ENCODE measurements at regions not wholly inside any gene's neighbourhood (a gene's known extent, or its start where the extent isn't known, plus 50 kb on each side); places are given as distances from the start of the nearest gene placed in this dataset.
A peak's percentile ranks its signal among the peaks of the same experiment; 100 is the strongest.

DNA sequence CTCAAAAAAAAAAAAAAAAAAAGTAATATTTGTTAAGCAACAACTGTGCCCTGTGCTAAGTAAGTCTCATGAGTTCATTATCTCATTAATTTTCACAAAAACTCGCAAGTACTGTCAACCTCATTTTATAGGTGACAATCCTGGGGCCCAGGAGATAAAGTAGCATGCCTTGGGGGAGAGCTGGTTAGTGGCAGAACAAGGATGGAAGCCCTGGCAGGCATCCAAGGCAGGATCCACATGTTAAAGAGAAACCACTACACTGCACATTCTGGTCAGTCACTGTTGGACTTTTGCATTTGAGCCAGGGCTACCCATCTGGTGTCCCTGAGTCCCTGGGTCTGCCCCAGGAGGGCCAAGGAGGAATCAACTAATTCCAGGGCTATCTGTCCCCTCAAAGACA, 54.6 kb downstream of the ZFP36L2 start:
- DNase-seq = peak; percentile 45

DNA sequence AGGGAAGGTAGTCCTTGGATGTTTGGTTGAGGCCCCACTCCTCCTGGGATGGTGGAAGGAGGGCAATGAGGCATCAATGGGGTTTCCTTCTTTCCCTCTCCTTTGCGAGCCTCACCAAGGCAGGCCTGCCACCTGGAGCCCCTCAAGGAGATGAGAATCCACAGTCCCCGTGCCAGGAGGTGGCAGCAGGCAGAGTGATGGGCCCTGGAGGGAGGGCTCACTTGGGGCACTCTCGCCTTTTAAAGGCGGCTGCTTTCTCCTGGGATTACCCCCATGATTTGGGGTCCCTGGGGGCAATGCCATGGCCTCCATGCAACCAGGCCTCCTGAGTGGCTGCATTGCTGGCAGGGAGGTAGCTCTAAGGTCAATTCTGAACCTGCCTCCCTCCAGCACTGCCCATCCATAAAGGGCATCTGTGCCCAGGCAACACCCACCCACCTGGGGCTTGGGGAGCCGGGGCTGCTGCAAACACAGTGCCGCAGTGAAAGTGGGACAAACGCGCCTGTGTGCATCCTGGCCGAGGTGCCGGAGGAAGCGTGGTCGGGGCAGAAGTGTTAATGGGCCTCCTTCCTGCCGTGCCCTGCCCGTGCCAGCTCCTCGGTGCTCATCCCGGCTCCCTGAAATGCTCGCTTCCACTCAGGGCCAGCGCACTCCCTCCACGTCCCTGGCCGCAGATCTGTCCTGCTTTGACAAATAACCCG, 55.9 kb downstream of the ZFP36L2 start:
- DNase-seq = no peak

- no peak for DNase-seq
Measured at GRCh38 chr2:43169987-43170386, 56.4 kb downstream of the ZFP36L2 start.

DNA sequence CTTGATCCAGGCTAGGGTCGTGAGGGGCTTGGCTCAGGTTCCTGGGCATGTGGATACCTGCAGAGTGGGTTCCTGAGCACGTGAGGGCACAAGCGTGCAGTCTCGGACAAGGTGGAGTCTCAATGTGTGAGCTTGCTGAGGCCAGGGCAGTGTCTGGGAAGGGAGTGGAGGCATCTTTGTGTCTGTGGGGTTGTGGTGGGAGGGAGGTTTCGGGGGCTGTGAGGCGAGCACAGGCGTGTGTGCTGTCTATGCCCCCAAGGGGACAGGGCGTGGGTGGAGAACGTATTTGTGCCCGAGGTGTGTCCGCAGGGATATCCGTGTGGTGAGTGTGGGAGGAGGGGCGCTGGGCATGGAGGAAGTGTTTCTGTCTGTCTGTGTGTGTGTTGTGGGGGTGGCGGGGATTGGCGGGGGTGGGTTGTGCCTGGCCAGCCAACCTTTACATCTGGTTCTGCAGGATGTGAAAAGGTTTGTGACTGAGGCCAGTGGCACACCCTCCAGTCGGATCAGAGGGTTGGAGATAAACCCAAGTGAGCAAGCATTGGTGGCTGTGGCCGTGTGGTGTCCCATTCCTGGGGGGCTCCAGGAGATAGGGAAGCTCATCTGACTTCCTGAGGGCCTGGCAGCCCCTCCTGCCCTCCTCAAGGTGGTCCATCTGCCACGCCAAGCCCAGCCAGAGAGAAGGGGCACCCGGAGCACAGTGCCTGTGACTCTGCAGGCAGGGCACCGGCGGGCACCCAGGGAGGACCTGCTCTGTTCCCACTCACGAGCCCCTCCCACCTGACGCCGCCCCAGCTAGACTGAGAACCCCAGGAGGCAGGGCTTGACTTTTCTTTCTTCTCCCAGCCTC, 57.1 kb downstream of the ZFP36L2 start:
- DNase-seq = no peak

- DNase-seq = no peak
Measured at GRCh38 chr2:43168016-43168369, 58.4 kb downstream of the ZFP36L2 start.

GRCh38 chr2:43165378-43166069, 60.9 kb downstream of the ZFP36L2 start:
- DNase-seq = peak; percentile 22

DNA sequence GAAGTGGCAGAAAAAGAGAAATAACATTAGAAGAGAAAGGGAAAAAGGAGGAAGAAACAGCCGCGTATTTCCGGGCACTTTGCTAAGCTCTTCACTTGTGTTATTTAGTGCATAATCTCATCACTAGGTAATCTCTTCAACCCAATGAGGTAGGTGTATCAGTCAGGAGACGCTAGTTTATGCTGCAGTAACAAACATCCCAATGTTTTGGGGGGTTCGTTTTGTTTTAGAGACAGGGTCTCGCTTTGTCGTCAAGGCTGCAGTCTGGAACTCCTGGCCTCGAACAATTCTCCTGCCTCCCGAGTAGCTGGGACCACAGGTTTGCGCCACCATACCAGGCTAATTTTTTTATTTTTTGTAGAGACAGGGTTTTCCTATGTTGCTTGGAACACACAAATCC, 61.7 kb downstream of the ZFP36L2 start:
- no peak for DNase-seq

DNA sequence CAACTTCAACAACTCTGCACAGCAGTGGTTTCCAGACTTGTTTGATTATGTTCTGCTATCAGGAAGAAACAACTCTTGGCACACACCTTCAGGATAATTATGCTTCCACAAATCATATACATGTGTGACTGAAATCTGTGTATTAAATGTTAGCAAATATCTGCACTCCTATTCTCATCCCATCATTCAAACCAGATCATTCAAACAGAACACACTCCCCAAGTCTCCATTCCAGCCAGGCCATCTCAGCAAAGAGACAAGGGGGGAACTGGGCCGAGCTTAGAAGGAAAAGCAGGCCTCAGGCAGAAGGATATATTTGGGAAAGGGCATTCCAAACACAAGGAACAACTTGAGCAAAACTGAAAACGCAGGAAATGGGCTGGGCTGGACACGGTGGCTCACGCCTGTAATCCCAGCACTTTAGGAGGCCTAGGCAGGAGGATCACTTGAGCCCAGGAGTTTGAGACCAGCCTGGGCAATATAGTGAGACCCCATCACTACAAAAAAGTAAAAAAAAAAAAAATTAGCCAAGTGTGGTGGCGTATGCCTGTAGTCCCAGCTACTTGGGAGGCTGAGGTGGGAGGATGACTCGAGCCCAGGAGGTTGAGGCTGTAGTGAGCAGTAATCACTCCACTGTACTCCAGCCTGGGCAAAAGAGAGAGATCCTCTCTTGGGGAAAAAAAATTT, 62.7 kb downstream of the ZFP36L2 start:
- DNase-seq = no peak

DNA sequence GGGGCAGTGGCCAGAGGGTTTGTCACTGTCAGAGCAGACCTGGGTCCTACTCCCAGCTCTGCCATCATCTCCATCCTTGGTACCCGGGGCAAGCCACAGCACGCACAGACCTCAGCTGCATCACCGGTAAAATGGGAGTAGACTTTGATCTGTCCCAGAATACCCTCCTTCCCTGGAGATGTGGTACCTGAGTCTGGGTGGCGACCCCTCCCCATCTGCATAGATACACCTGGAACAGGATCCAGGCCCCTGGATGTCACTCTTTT, 64.0 kb downstream of the ZFP36L2 start:
- no peak for DNase-seq

DNA sequence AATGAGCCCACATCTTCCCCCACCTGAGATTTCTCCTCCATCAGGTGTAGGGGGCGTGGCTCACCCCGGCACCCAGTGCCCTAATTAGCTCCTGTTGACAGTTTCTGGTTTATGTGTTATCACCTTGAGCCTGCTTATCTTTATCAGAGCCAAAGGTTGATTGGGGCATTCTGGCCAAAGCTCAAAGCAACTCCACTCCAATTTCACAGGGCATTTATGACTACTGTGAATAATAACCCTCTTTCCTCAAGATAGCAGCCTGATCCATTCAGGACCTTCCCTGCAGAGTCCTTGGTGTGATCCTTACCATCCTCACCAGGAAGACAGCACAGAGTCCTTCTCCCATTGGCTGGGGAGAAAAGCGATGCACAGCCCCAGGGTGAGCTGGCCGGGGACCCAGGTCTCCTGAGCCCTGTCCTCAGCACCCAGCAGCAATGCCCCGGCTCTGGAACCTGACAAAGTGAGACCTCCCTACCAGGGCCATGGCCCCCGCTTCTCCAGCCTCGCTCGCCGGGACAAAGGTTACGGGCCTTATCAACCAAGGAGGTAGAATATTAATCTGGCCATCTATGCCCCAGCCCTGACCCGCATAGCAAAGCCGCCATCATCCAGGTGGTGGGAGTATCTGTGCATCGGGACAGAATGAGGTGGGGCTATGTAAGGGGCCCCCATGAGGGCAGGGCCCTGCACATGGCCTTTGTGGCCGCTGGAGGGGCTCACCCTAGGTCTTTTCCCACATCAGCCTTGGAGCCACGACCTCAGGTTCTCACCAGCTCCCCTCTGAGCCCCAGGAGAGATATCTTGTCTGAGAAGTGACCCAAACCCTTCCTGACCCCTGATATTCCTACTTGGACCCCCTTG, 64.5 kb downstream of the ZFP36L2 start:
- DNase-seq = no peak

DNA sequence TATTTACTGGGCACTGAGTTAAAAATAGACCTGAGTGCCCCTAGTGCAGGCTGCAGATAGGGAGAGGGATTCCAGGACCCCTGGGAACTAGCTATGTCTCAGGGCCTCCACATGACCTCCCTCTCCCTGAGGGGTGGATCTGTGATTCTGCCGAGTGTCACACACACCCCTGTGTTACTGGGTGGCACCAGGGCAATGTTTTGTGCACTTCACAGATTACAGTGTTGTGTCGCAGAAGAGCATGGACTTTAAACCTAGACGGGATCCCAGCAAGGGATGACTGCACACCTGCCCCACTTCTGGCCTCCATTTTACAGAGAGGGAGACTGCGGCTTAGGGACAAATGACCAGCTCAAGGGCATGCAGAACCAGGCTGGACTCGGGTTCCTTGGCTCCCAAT, 65.6 kb downstream of the ZFP36L2 start:
- DNase-seq = no peak

GRCh38 chr2:43159797-43160196, 66.6 kb downstream of the ZFP36L2 start:
- DNase-seq = no peak

DNA sequence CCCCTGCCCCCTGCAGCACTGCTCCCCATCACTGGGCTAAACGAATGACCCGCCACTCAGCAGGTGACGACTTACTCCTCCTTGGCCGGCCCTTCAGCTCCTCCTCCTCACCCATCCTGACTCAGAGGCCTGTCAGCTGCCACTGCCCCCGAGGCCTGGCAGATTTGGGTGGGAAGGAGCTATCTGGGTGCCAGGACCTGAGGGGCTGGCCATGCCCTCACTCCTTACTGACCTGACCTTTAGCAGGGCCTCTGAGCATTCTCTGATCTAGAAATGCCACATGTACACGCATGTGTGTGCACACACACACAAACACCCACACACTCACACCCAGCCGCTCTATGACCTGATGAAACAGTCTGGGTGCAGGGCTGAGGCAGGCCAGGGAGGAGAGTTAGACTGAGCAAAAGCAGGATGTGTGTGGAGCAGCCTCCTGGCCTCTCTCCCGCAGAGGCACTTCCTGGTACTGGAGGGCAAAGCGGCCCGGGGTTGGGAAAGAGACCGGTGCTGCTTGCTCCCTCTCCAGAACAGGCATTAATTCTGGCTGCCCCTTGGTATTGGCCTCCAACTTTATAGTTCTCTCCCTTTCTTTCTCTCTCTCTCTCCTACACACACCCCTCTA, 68.0 kb downstream of the ZFP36L2 start:
- peak; percentile 69 for DNase-seq

DNA sequence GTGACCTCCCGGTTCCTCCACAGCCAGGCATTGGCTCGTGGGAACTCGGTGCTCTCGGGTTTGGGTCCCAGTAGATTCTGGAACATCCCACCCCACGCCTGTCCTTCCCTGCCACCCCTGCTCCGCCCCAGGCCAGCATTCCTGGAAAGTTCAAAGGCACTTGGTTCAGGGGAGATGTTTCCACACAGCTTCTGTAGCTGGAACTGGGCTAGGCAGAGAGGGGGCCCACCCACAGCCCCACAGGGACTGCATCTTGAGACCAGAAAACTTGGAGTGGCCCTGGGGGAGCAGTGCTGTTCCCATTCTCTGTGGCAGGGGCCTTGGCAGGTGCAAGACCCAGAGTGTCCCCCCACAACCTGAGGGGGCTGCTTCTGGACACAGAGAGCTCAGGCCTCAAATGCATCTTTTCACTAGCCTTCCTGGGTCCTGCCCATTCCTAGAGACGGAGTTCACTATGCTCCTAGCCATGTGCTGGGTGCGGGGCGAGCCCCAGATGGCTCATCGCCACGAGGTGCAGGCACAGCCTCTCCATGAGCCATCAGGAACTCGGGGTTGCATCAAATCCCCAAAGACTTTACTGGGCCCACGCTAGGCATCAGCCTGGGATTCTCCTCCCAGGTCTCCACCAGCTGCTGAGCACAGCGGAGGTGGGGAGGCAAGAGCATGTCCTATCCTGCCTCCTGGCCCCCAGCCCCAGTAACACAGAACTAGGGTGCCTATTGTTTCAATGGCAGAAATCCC, 68.7 kb downstream of the ZFP36L2 start:
- no peak for DNase-seq

GRCh38 chr2:43155851-43156411, 70.5 kb downstream of the ZFP36L2 start:
- no peak for DNase-seq

GRCh38 chr2:43154685-43155084, 71.7 kb downstream of the ZFP36L2 start:
- DNase-seq = no peak

DNA sequence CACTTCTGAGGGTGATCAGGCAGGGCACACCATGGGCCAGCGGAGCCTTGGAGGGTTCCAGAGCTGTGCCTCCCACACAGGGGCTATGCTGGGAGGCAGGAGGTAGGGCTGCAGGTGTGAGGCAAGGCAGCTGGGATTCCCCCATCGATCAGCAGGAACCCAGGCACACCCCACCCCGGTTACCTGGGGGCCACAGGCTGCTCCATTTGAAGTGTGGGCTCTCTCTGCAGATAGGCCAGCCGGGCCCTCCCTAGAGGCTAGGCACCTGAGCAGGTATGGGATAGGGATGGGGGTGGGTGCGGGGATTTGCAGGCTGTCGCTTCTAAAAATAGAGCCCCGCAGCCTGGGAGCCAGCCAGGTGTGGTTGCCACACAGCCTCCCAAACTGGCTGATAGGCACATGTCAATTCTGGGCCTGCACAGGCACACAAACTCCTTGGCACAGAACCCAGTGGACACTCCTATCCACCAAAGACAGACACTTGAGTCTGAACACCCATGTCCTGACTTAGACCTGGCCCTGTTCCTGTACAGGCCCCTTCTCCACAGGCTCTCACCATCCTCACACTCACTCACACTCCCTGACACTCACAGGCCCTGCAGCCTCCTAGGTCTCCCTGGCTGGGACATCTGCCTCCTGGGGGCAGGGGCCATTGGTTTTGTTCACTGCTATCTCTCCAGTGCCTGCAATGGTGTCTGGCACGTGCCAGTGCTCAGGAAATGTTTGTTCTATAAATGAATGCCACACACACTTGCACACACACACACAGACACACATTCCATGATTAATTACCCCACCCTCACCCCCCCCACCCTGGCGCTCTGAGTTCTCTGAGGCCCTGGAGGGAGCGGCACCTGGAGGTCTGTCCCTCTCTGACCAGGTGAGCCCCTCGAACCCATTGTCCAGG, 73.4 kb downstream of the ZFP36L2 start:
- no peak for DNase-seq

- DNase-seq = no peak
Measured at GRCh38 chr2:43152186-43152585, 74.2 kb downstream of the ZFP36L2 start.

DNA sequence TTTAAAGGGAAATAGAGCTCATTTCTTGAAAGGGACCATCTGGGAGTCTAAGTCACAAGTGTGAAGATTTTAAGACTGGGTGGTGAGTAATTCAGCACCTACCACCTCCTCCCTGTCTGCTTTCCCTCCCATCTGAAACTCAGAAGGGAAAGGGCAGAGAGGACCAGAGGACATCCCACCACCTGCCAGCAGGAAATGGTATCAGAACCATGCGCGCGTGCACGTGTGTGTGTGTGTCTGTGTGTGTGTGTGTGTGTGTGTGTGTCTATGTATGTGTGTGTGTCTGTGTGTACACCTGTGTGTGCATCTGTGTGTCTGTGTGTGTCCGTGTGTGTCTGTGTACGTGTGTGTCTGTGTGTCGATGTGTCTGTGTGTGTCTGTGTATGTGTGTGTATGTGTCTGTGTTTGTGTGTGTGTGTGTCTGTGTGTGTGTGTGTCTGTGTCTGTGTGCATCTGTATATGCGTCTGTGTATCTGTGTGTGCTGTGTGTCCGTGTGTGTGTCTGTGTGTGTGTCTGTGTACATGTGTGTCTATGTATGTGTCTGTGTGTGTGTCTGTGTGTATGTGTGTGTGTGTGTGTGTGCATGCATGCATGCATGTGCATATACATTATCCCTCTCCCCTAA, 76.8 kb downstream of the ZFP36L2 start:
- DNase-seq = no peak

Data from fibroblast of skin of abdomen (primary cell).